Activated CD4-positive, alpha-beta T cell treated with anti-CD3 and anti-CD28 coated beads for 36 hours (primary cell): ENCODE measurements at regions not wholly inside any gene's neighbourhood (a gene's known extent, or its start where the extent isn't known, plus 50 kb on each side); places are given as distances from the start of the nearest gene placed in this dataset.

Source experiments
- ATAC-seq: fragments of 200-7000 bp; cut with Tn5 transposase; one replicate; pipeline ENCODE4 v1.10.0; 2021; ENCODE audit warnings: mild to moderate bottlenecking, moderate library complexity
- CTCF ChIA-PET: fragments of 350-600 bp; sonication (Branson Sonifier 250); formaldehyde crosslinking; loops from one replicate; lab custom pipeline; 2021; ENCODE audit warnings: antibody characterized with exemption; lab: Charles Lee
- POLR2A ChIA-PET: fragments of 350-600 bp; sonication (Branson Sonifier 250); formaldehyde crosslinking; loops from one replicate; lab custom pipeline; 2021; ENCODE audit warnings: antibody characterized with exemption, inconsistent platforms; lab: Charles Lee
- DNase-seq: peaks from one replicate; pipeline ENCODE4 v3.0.0-alpha.2; 2020
- H3K27ac Mint-ChIP-seq: one replicate; pipeline ENCODE4 v1.8.0; 2021; ENCODE audit warnings: mixed read lengths
- H3K27me3 Mint-ChIP-seq: one replicate; pipeline ENCODE4 v1.8.0; 2021; ENCODE audit warnings: mixed read lengths
- H3K36me3 Mint-ChIP-seq: one replicate; pipeline ENCODE4 v1.8.0; 2021; ENCODE audit warnings: low read depth, mixed read lengths
- H3K4me1 Mint-ChIP-seq: one replicate; pipeline ENCODE4 v1.8.0; 2021; ENCODE audit warnings: mixed read lengths
- H3K4me3 Mint-ChIP-seq: one replicate; pipeline ENCODE4 v1.8.0; 2021; ENCODE audit warnings: mild to moderate bottlenecking, moderate library complexity, mixed read lengths
- H3K9me3 Mint-ChIP-seq: one replicate; pipeline ENCODE4 v1.8.0; 2021; ENCODE audit warnings: low read depth, mixed read lengths
- intact Hi-C, 2 experiments: fragments of 100-400 bp; cut with DNase I in 1 of 2; cut with micrococcal nuclease in 1 of 2; formaldehyde crosslinking; loops; one replicate each; pipeline versions ENCODE4 v1.14.2 to v1.15.1; 2022 to 2024; cut with DNase I, micrococcal nuclease

DNA sequence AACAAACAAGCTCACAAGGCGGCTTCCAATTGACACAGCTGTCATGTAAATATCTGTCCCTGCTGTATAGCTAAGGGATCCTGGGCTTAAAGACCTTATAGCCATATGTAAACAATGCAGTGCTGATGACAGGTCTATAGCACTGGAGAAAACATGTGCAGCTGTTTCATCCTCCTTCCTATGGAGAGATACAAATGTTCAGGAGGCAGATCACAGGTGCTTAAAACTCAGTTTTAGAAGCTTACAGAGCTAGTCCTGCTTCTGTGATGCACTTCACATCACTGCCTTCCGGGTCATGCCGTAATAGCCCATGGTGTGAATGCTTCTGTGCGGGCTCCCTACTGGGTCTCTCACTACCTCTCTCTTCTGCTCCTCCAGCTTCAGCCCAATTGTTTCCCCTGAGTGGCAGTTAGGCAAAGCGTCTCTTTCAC is 262.4 kb upstream of the CHST9 start:
- no peak overlapping the region for H3K27ac Mint-ChIP-seq
- peaks cover 2% of the 10 kb centered on the region for H3K9me3 Mint-ChIP-seq
- no peak for ATAC-seq
- no peaks in the 10 kb centered on the region for H3K4me1 Mint-ChIP-seq
- POLR2A ChIA-PET = no interaction called here
- no peak overlapping the region for H3K4me3 Mint-ChIP-seq
- CTCF ChIA-PET = no interaction called here
- H3K36me3 Mint-ChIP-seq = no peaks in the 10 kb centered on the region
- intact Hi-C loops = no loop called here
- no peak for DNase-seq
- H3K27me3 Mint-ChIP-seq = no peaks in the 10 kb centered on the region

DNA sequence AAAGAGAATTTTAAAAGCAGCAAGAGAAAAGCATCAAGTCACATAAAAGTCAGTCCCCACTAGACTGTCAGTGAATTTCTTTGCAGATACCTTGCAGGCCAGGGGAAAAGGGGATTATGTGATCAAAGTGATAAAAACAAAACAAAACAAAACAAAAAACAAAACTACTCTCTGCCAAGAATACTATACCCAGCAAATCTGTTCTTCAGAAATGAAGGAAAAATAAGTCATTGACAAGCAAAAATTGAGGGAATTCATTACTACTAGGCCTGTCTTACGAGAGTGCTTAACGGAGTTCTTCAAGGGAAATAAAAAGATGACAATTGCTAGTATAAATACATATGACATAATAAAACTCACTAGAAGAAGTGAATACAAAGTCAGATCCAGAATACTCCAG is 245.5 kb upstream of the CHST9 start:
- Mint-ChIP-seq H3K4me1 (no peaks in the 10 kb centered on the region), H3K36me3 (no peaks in the 10 kb centered on the region), H3K27me3 (no peaks in the 10 kb centered on the region), H3K27ac (no peak overlapping the region), H3K9me3 (peaks cover 18% of the 10 kb centered on the region), H3K4me3 (no peak overlapping the region)
- ChIA-PET POLR2A (no interaction called here), CTCF (no interaction called here)
- DNase-seq (no peak), ATAC-seq (no peak)
- intact Hi-C loops = no loop called here

DNA sequence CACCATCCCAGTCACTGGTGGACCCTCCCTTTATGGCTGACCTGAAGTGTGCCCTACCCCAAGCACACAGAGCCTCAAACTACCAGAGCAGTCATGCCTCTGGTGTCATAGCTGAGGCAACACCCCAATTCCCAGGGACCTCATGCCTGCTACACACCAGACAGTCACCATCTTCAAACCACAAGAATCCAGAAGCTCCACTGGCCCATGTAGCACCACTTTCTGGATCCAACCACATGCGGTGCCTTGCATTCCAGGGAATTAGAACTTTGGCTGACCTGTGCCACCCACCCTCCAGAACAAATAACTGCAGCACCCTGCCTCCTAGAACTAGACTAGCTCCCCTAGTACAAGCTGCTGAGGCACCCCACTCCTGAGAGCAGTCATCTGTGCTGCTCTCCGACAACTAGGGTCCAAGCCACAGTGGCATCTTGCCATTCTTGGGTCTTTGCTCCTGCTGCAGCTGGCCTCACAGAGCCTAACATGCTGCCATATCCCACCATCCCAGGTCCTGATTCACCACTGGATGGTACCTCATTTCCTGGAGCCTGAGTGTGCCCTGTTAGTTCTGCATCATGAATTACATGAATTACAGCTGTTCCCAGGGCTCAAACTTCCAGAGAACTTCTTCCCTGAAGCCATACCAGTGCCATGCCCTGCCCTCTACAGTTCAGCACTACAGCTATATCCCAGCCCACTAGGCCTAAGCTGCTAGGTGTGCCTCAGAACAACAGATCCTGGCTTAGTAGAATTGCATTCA is 243.8 kb upstream of the CHST9 start:
- no peaks in the 10 kb centered on the region for H3K36me3 Mint-ChIP-seq
- POLR2A ChIA-PET = no interaction called here

DNA sequence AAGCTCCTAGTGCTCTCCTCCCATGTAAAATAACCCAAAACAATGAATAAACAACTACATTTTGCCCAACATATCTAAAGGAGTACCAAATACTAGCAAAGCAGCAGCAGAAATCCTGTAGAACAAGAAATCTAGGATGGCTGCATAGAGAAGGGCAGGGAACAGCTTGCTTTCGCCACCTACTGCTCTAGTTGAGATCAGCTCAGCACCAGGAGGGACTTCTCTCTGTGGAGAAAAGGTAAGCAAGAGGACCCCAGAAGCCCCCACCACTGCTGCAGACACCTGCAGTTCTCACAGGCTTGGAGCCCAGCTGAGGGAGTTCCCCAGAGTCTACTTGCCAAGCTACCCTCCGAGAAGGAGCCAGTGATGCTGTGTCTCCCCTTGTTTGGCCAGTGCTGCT is 243.0 kb upstream of the CHST9 start:
- no peak for DNase-seq
- Mint-ChIP-seq H3K36me3 (no peaks in the 10 kb centered on the region), H3K9me3 (peaks cover 18% of the 10 kb centered on the region), H3K27me3 (no peaks in the 10 kb centered on the region), H3K4me1 (no peaks in the 10 kb centered on the region), H3K27ac (no peak overlapping the region), H3K4me3 (no peak overlapping the region)
- CTCF ChIA-PET = no interaction called here
- POLR2A ChIA-PET = no interaction called here
- intact Hi-C loops = no loop called here
- ATAC-seq = no peak

More for the DNA sequence above, 243.8 kb upstream of the CHST9 start:
- no peaks in the 10 kb centered on the region for H3K27me3 Mint-ChIP-seq
- no peaks in the 10 kb centered on the region for H3K4me1 Mint-ChIP-seq
- intact Hi-C loops = no loop called here
- DNase-seq (no peak), ATAC-seq (no peak)
- peaks cover 18% of the 10 kb centered on the region for H3K9me3 Mint-ChIP-seq
- H3K27ac Mint-ChIP-seq = no peak overlapping the region
- CTCF ChIA-PET = no interaction called here
- no peak overlapping the region for H3K4me3 Mint-ChIP-seq

DNA sequence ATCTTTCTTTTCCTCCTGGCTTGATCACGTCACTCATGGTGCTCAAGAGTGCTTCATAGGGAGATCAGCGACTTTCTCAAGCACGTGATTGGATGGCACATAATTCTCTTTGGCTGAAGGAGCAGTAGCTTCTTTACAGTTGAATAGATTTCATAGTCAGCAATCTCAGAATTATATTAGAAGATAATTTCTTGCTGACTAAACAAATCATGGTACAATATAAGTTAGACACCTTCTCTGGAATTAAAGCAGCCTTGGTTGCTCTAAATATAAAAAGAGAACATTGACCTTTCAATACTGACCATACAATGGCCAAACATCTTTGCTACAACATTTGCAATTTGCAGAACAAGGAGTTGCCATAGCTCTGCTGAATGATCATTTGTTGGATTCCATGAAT is 238.5 kb upstream of the CHST9 start:
- CTCF ChIA-PET = no interaction called here
- peaks cover 7% of the 10 kb centered on the region for H3K9me3 Mint-ChIP-seq
- POLR2A ChIA-PET = no interaction called here

DNA sequence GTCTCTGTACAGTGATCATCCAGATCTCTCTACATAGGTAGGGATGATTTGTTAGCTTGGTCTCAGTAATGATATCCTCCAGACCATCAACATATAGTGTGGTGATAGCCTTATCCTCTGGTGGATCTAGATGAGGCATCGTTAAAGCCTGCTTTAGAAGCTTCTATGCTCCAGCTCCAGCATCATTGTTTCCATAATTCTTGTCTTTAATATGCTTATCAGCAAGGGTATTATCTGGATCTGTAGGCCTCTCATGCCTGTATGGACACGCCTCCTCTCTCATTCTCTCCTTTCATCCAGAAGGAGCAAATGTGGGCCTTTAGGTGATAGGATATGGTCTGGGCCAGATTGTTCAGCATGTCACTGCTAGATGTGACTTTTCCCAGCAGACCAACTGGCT is 234.5 kb upstream of the CHST9 start:
- ChIA-PET CTCF (no interaction called here), POLR2A (no interaction called here)
- no peaks in the 10 kb centered on the region for H3K4me1 Mint-ChIP-seq
- H3K27me3 Mint-ChIP-seq = no peaks in the 10 kb centered on the region
- H3K9me3 Mint-ChIP-seq = peaks cover 6% of the 10 kb centered on the region
- no peak overlapping the region for H3K27ac Mint-ChIP-seq
- H3K36me3 Mint-ChIP-seq = no peaks in the 10 kb centered on the region
- no peak for DNase-seq
- H3K4me3 Mint-ChIP-seq = no peak overlapping the region
- ATAC-seq = no peak
- intact Hi-C loops = no loop called here

More for the DNA sequence above, 238.5 kb upstream of the CHST9 start:
- DNase-seq (no peak), ATAC-seq (no peak)
- Mint-ChIP-seq H3K4me1 (no peaks in the 10 kb centered on the region), H3K36me3 (no peaks in the 10 kb centered on the region), H3K27ac (no peak overlapping the region), H3K27me3 (no peaks in the 10 kb centered on the region), H3K4me3 (no peak overlapping the region)
- intact Hi-C loops = no loop called here

DNA sequence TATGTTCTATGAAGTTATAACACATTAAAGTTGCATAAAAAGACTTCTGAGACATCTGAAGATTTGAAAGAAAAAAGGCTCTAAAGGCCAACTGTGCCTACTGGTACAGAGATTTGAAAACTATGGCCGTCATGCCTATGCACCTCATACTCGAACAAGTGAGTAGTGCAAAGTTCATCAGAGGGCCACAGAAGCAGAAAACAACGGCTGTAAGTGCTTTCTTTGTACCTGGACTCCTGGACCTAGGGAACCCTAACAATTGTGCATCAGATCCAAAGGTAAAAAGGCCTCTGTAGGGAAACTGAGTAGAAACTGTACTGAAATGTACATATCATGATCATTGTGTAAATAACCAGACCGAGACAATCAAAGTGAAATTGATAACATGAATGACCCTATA is 230.4 kb upstream of the CHST9 start:
- peaks cover 7% of the 10 kb centered on the region for H3K9me3 Mint-ChIP-seq
- no peak overlapping the region for H3K4me3 Mint-ChIP-seq
- no peak for DNase-seq
- no peak for ATAC-seq
- no peaks in the 10 kb centered on the region for H3K4me1 Mint-ChIP-seq
- no peaks in the 10 kb centered on the region for H3K27me3 Mint-ChIP-seq
- H3K36me3 Mint-ChIP-seq = no peaks in the 10 kb centered on the region
- H3K27ac Mint-ChIP-seq = no peak overlapping the region
- intact Hi-C loops = no loop called here
- CTCF ChIA-PET = no interaction called here
- POLR2A ChIA-PET = no interaction called here

DNA sequence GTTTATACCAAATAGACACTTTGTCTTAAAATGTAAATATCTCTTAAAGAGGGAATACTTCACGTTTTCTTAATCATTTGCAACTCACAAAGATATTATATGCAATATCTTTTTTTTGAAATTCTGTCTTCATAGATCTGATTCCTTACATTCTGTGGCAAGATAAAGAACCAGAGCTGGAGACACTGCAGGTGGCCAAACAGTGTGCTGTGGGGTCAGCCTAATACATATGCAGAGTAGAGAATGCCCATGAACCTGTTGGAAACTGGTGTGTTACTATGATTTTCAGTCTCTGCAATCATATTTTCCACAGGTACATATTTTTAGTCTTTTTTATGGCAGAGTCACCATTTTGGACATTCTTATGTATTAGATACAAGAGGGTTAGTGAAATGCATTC is 229.6 kb upstream of the CHST9 start:
- no peak for DNase-seq
- no peaks in the 10 kb centered on the region for H3K36me3 Mint-ChIP-seq
- H3K27me3 Mint-ChIP-seq = no peaks in the 10 kb centered on the region
- H3K4me3 Mint-ChIP-seq = no peak overlapping the region
- POLR2A ChIA-PET = no interaction called here
- peaks cover 5% of the 10 kb centered on the region for H3K9me3 Mint-ChIP-seq
- CTCF ChIA-PET = no interaction called here
- no peak for ATAC-seq
- H3K4me1 Mint-ChIP-seq = no peaks in the 10 kb centered on the region
- no peak overlapping the region for H3K27ac Mint-ChIP-seq
- intact Hi-C loops = no loop called here

DNA sequence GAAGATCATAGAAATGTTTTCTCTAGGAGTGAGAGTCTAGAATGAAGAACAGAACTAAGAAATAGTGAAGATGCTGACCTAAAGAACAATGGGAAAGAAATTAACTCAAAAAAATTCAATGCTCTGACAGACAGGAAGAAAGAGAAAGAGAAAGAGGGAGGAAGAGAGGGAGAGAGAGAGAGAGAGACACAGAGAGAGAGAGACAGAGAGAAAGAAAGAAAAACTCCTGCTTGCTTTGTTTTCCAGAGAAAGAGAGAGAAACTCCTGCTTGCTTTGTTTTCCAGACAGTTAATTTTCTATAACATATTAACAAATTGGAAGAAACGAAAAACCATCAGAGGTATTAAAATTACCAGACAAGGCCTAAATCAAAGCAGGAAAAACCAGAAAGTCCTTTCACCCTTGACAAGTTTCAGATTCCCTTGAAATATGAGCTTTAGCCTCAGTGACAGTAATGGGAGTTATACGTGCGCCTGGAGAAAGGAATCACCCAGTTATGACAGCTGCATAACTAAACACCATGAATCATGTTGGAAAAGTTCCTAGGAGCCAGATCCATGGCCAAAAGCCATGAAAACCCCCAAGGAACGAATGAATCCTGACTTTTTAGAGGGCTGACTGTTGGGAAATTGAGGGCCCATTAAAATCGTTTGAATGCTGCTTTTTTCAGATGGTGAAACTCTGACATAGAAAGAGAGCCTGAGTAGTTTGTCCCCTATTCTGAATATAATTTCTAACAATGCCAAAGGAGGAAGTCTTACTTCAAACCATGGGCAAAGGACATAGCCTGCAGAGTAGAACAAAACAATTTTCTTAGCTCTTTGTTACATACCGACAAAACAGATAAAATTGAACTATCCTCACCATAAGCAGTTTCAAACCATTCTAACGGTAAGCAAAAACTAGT is 228.6 kb upstream of the CHST9 start:
- CTCF ChIA-PET = no interaction called here
- intact Hi-C loops = no loop called here
- peaks cover 5% of the 10 kb centered on the region for H3K9me3 Mint-ChIP-seq
- no peaks in the 10 kb centered on the region for H3K36me3 Mint-ChIP-seq
- DNase-seq (no peak), ATAC-seq (no peak)
- no peak overlapping the region for H3K27ac Mint-ChIP-seq
- H3K4me3 Mint-ChIP-seq = no peak overlapping the region
- no peaks in the 10 kb centered on the region for H3K27me3 Mint-ChIP-seq
- POLR2A ChIA-PET = no interaction called here
- no peaks in the 10 kb centered on the region for H3K4me1 Mint-ChIP-seq

DNA sequence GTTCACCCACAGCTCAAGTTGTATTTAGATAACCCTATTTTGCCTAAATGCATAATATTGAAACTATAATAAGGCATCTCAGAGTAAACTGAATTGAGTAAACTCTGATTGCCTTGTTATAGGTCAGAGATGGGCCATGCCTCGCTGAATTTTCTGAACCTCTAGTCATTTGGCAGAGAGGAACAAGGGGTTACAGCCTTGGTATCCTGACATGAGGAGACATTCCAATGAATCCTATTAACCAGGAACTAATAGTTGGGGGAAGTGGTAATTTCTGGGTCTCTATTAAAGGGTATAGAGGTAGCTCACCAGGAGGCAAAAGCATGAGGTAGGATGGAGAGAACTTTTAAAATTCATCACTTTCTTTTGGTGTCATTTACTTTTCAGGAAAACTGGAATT is 227.4 kb upstream of the CHST9 start:
- no peak overlapping the region for H3K4me3 Mint-ChIP-seq
- no peaks in the 10 kb centered on the region for H3K4me1 Mint-ChIP-seq
- no peak for ATAC-seq
- POLR2A ChIA-PET = no interaction called here
- CTCF ChIA-PET = no interaction called here
- H3K27me3 Mint-ChIP-seq = no peaks in the 10 kb centered on the region
- intact Hi-C loops = no loop called here
- no peak for DNase-seq
- no peaks in the 10 kb centered on the region for H3K36me3 Mint-ChIP-seq
- no peak overlapping the region for H3K27ac Mint-ChIP-seq
- H3K9me3 Mint-ChIP-seq = peaks cover 5% of the 10 kb centered on the region

DNA sequence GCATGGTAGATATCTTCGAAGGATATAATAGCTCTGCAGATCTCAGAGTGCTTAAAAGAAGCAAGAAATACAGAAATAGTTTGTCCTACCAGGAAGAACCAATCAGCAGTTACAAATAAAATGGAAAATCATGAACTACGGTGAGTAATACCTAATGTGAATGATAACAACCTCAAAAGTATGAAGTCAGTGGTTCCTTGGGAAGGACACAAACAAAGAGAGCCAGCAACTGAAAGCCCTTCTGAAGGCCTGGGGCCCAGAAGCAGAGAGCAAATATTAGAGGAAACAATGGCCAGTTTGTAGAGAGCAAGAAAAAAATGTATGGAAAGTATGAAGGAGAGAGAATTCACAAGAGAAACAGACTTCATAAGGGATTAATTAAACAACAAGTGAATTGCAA is 226.8 kb upstream of the CHST9 start:
- Mint-ChIP-seq H3K27me3 (no peaks in the 10 kb centered on the region), H3K36me3 (no peaks in the 10 kb centered on the region), H3K4me1 (no peaks in the 10 kb centered on the region), H3K27ac (no peak overlapping the region), H3K9me3 (peaks cover 7% of the 10 kb centered on the region), H3K4me3 (no peak overlapping the region)
- no peak for ATAC-seq
- intact Hi-C loops = no loop called here
- DNase-seq = no peak
- ChIA-PET POLR2A (no interaction called here), CTCF (no interaction called here)

DNA sequence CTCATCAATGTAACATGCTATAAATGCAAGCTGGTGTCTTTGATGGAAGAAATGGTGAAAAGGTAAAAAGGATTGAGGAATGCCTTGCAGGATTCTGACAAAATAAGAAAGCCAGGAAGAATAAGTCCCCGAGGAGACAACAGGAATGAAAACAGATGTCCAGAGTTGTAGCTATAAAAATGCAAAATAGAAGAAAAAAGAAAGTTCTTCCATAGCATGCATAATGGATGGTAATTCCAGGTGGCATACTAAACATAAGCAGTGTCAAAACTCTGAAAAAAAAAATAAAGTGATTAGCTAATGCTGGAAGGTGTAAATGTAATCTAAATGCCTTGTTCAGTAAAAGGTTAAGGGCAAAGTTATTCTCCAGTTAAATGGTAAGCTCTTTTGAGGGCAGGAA is 225.9 kb upstream of the CHST9 start:
- CTCF ChIA-PET = no interaction called here
- no peaks in the 10 kb centered on the region for H3K27me3 Mint-ChIP-seq
- no peaks in the 10 kb centered on the region for H3K36me3 Mint-ChIP-seq
- intact Hi-C loops = no loop called here
- H3K9me3 Mint-ChIP-seq = peaks cover 4% of the 10 kb centered on the region
- H3K27ac Mint-ChIP-seq = no peak overlapping the region
- no peaks in the 10 kb centered on the region for H3K4me1 Mint-ChIP-seq
- POLR2A ChIA-PET = no interaction called here
- no peak for ATAC-seq
- no peak for DNase-seq
- no peak overlapping the region for H3K4me3 Mint-ChIP-seq
